AG09309 (cell line): ENCODE measurements at regions not wholly inside any gene's neighbourhood (a gene's known extent, or its start where the extent isn't known, plus 50 kb on each side); places are given as distances from the start of the nearest gene placed in this dataset.

Experiments used
- DNase-seq: peaks from one replicate; pipeline ENCODE4 v3.0.0-alpha.2; 2010; ENCODE audit warnings: low read depth
- H3K4me3 ChIP-seq: 2 replicates; pipeline ENCODE4 v1.5.1; 2011; ENCODE audit warnings: mild to moderate bottlenecking, low read depth, low read length, moderate library complexity; ENCODE audit not compliant: control insufficient read depth
- CTCF ChIP-seq: IDR thresholded peaks from 2 replicates; pipeline ENCODE4 v1.5.1; 2011; ENCODE audit warnings: mild to moderate bottlenecking, low read depth, low read length, inconsistent platforms; ENCODE audit not compliant: insufficient read depth, control insufficient read depth; ENCODE audit errors: missing control alignments

- TF ChIP-seq CTCF, result no peak
- DNase-seq, result no peak
- no peak overlapping the region for H3K4me3 ChIP-seq
These were observed 65.3 kb upstream of the SNX9 start for GRCh38 chr6:157757430-157758403.

DNA sequence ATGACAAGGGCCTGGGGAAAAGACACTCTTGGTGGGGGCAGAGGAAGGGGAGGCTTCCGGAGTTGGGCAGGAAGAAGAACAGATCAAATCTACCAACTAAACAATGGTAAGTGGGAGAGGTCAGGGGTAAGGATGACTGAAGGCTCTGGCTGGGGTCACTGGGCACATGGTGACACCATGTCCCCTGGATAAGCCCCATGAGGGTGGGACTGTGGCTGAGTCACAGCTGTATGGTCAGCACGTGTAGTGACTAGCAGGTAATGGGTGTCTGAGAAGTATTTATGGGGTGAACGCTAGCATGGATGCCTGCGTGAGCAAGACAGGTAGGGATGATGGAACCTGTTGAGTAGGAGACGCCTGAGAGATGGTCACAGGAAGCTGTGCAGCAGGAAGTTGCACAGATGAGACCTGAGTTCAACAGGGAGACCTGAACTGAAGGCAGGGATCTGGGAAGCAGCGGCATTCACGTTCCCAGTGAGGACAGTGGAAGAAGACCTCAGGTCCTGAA lies 64.5 kb upstream of the SNX9 start:
- no peak for DNase-seq
- H3K4me3 ChIP-seq, result no peak overlapping the region
- no peak for TF ChIP-seq CTCF

DNA sequence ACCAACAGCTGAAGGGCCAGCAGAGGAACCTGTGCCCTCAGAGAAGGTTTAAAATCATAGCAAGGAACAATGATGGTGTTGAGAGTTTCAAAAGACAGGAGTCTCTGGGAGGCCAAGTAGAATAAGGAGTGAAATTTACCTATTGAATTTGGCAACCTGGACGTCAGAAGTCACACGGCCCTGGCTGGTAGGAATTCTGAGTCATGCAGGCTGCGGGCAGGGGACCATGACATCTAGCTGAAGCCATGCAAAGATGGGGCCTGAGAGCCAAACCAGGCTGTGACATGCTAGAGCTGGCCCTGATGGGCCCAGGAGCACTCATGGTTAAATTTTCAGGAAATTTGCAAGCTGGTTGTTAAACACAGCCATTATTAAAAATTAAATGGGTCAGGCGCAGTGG lies 64.0 kb upstream of the SNX9 start:
- H3K4me3 ChIP-seq, result no peak overlapping the region
- no peak for DNase-seq
- TF ChIP-seq CTCF, result no peak

- no peak for TF ChIP-seq CTCF
- H3K4me3 ChIP-seq, result no peak overlapping the region
- DNase-seq, result no peak
These were observed 62.9 kb upstream of the SNX9 start for GRCh38 chr6:157760137-157760536.

DNA sequence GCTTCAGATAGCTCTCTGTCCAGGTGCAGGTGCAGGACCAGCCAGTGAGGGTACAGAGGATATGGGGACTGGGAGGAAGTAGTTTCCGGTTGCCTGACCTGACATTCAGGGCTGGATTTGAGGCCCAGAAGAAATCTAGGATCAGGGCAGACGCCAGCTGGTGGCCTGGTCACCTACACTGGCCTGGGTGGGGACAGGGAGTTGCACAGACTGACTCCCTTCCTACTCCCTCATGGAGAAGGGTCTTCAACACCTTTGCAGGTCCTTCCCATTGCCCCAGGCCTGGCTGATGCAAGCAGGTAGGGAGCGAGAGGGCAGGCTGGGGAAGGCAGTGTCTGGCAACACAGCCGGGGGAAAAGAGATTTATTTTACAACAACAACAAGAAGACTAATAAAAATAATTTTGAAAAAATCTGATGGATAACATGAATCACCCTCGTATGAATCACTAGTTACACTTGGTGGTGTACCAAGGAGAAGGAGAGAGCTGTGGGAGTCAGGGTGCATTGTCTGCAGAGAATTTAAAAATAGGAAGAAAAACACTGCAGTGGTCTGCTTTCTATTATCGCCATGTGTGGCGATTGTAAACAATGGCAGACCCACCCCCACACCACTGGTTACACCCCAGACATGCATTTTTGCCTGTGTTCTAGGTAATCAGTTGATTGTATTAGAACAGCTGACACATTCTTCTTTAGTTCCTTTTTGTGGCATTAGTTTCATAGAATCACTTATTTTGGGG lies 62.3 kb upstream of the SNX9 start:
- H3K4me3 ChIP-seq, result no peak overlapping the region
- DNase-seq, result peak; percentile 88
- TF ChIP-seq CTCF, result no peak

- no peak for DNase-seq
- TF ChIP-seq CTCF, result no peak
These were observed 61.6 kb upstream of the SNX9 start for GRCh38 chr6:157761331-157761921.

More at GRCh38 chr6:157761331-157761921, 61.6 kb upstream of the SNX9 start:
- no peak overlapping the region for H3K4me3 ChIP-seq
